ENCODE measurements at regions not wholly inside any gene's neighbourhood (a gene's known extent, or its start where the extent isn't known, plus 50 kb on each side); places are given as distances from the start of the nearest gene placed in this dataset.
"Not testable (repeated sequence)": the region's sequence is repeated elsewhere in the genome, so short reads cannot be mapped to it uniquely, and the experiment has no call there.

- H3K4me1 ChIP-seq (ENCODE audit: control insufficient read depth in 1 of 2, insufficient read depth in 2 of 2, low read length in 2 of 2); H3K36me3 ChIP-seq (ENCODE audit: control insufficient read depth in 1 of 2, insufficient read depth in 2 of 2, low read length in 2 of 2); H3K4me3 ChIP-seq (ENCODE audit: low read depth in 1 of 2, low read length in 2 of 2); H3K27me3 ChIP-seq (ENCODE audit: low read depth, low read length); H3K9me3 ChIP-seq (ENCODE audit: control insufficient read depth in 1 of 2, low read length in 2 of 2); H3K27ac ChIP-seq (ENCODE audit: low read length): not testable (repeated sequence)
Measured at GRCh38 chr2:87348556-87348955, 326.9 kb upstream of the PLGLB1 start.

GRCh38 chr2:87349006-87349405 lies 327.4 kb upstream of the PLGLB1 start:
- H3K27ac ChIP-seq (ENCODE audit: low read length); H3K4me3 ChIP-seq (ENCODE audit: low read depth in 1 of 2, low read length in 2 of 2): not testable (repeated sequence)

GRCh38 chr2:87352178-87352934 lies 330.7 kb upstream of the PLGLB1 start:
- H3K4me1 ChIP-seq (ENCODE audit: control insufficient read depth in 1 of 2, insufficient read depth in 2 of 2, low read length in 2 of 2); H3K27me3 ChIP-seq (ENCODE audit: low read depth, low read length); H3K4me3 ChIP-seq (ENCODE audit: low read depth in 1 of 2, low read length in 2 of 2); H3K36me3 ChIP-seq (ENCODE audit: control insufficient read depth in 1 of 2, insufficient read depth in 2 of 2, low read length in 2 of 2); H3K9me3 ChIP-seq (ENCODE audit: control insufficient read depth in 1 of 2, low read length in 2 of 2); H3K27ac ChIP-seq (ENCODE audit: low read length): not testable (repeated sequence)

More at GRCh38 chr2:87349006-87349405, 327.4 kb upstream of the PLGLB1 start:
- H3K27me3 ChIP-seq (ENCODE audit: low read depth, low read length); H3K4me1 ChIP-seq (ENCODE audit: control insufficient read depth in 1 of 2, insufficient read depth in 2 of 2, low read length in 2 of 2); H3K9me3 ChIP-seq (ENCODE audit: control insufficient read depth in 1 of 2, low read length in 2 of 2); H3K36me3 ChIP-seq (ENCODE audit: control insufficient read depth in 1 of 2, insufficient read depth in 2 of 2, low read length in 2 of 2): not testable (repeated sequence)

- H3K27ac ChIP-seq (ENCODE audit: low read length); H3K4me1 ChIP-seq (ENCODE audit: control insufficient read depth in 1 of 2, insufficient read depth in 2 of 2, low read length in 2 of 2); H3K4me3 ChIP-seq (ENCODE audit: low read depth in 1 of 2, low read length in 2 of 2); H3K36me3 ChIP-seq (ENCODE audit: control insufficient read depth in 1 of 2, insufficient read depth in 2 of 2, low read length in 2 of 2); H3K27me3 ChIP-seq (ENCODE audit: low read depth, low read length); H3K9me3 ChIP-seq (ENCODE audit: control insufficient read depth in 1 of 2, low read length in 2 of 2): not testable (repeated sequence)
Measured at GRCh38 chr2:87353408-87353807, 331.8 kb upstream of the PLGLB1 start.

- not testable (repeated sequence) for H3K27me3 ChIP-seq (ENCODE audit: low read depth, low read length)
Measured at GRCh38 chr2:87354102-87354501, 332.5 kb upstream of the PLGLB1 start.

GRCh38 chr2:87360250-87360649 lies 338.6 kb upstream of the PLGLB1 start:
- not testable (repeated sequence) for H3K9me3 ChIP-seq (ENCODE audit: control insufficient read depth in 1 of 2, low read length in 2 of 2); H3K27me3 ChIP-seq (ENCODE audit: low read depth, low read length); H3K4me3 ChIP-seq (ENCODE audit: low read depth in 1 of 2, low read length in 2 of 2); H3K27ac ChIP-seq (ENCODE audit: low read length); H3K4me1 ChIP-seq (ENCODE audit: control insufficient read depth in 1 of 2, insufficient read depth in 2 of 2, low read length in 2 of 2); H3K36me3 ChIP-seq (ENCODE audit: control insufficient read depth in 1 of 2, insufficient read depth in 2 of 2, low read length in 2 of 2)

More at GRCh38 chr2:87354102-87354501, 332.5 kb upstream of the PLGLB1 start:
- H3K36me3 ChIP-seq (ENCODE audit: control insufficient read depth in 1 of 2, insufficient read depth in 2 of 2, low read length in 2 of 2); H3K27ac ChIP-seq (ENCODE audit: low read length); H3K4me1 ChIP-seq (ENCODE audit: control insufficient read depth in 1 of 2, insufficient read depth in 2 of 2, low read length in 2 of 2); H3K4me3 ChIP-seq (ENCODE audit: low read depth in 1 of 2, low read length in 2 of 2); H3K9me3 ChIP-seq (ENCODE audit: control insufficient read depth in 1 of 2, low read length in 2 of 2): not testable (repeated sequence)

GRCh38 chr2:87360927-87361326 lies 339.3 kb upstream of the PLGLB1 start:
- not testable (repeated sequence) for H3K9me3 ChIP-seq (ENCODE audit: control insufficient read depth in 1 of 2, low read length in 2 of 2); H3K27ac ChIP-seq (ENCODE audit: low read length); H3K4me1 ChIP-seq (ENCODE audit: control insufficient read depth in 1 of 2, insufficient read depth in 2 of 2, low read length in 2 of 2); H3K36me3 ChIP-seq (ENCODE audit: control insufficient read depth in 1 of 2, insufficient read depth in 2 of 2, low read length in 2 of 2); H3K4me3 ChIP-seq (ENCODE audit: low read depth in 1 of 2, low read length in 2 of 2); H3K27me3 ChIP-seq (ENCODE audit: low read depth, low read length)

GRCh38 chr2:87361805-87362204 lies 340.2 kb upstream of the PLGLB1 start:
- not testable (repeated sequence) for H3K4me3 ChIP-seq (ENCODE audit: low read depth in 1 of 2, low read length in 2 of 2); H3K9me3 ChIP-seq (ENCODE audit: control insufficient read depth in 1 of 2, low read length in 2 of 2); H3K27ac ChIP-seq (ENCODE audit: low read length); H3K4me1 ChIP-seq (ENCODE audit: control insufficient read depth in 1 of 2, insufficient read depth in 2 of 2, low read length in 2 of 2); H3K27me3 ChIP-seq (ENCODE audit: low read depth, low read length); H3K36me3 ChIP-seq (ENCODE audit: control insufficient read depth in 1 of 2, insufficient read depth in 2 of 2, low read length in 2 of 2)

GRCh38 chr2:87364379-87364778 lies 342.7 kb upstream of the PLGLB1 start:
- not testable (repeated sequence) for H3K27me3 ChIP-seq (ENCODE audit: low read depth, low read length); H3K27ac ChIP-seq (ENCODE audit: low read length); H3K36me3 ChIP-seq (ENCODE audit: control insufficient read depth in 1 of 2, insufficient read depth in 2 of 2, low read length in 2 of 2); H3K4me1 ChIP-seq (ENCODE audit: control insufficient read depth in 1 of 2, insufficient read depth in 2 of 2, low read length in 2 of 2); H3K4me3 ChIP-seq (ENCODE audit: low read depth in 1 of 2, low read length in 2 of 2); H3K9me3 ChIP-seq (ENCODE audit: control insufficient read depth in 1 of 2, low read length in 2 of 2)

GRCh38 chr2:87365038-87365437 lies 343.4 kb upstream of the PLGLB1 start:
- not testable (repeated sequence) for H3K4me3 ChIP-seq (ENCODE audit: low read depth in 1 of 2, low read length in 2 of 2); H3K27ac ChIP-seq (ENCODE audit: low read length); H3K27me3 ChIP-seq (ENCODE audit: low read depth, low read length); H3K36me3 ChIP-seq (ENCODE audit: control insufficient read depth in 1 of 2, insufficient read depth in 2 of 2, low read length in 2 of 2); H3K4me1 ChIP-seq (ENCODE audit: control insufficient read depth in 1 of 2, insufficient read depth in 2 of 2, low read length in 2 of 2); H3K9me3 ChIP-seq (ENCODE audit: control insufficient read depth in 1 of 2, low read length in 2 of 2)

GRCh38 chr2:87386063-87386560 lies 361.8 kb upstream of the PLGLB2 start:
- not testable (repeated sequence) for H3K27me3 ChIP-seq (ENCODE audit: low read depth, low read length); H3K4me3 ChIP-seq (ENCODE audit: low read depth in 1 of 2, low read length in 2 of 2); H3K36me3 ChIP-seq (ENCODE audit: control insufficient read depth in 1 of 2, insufficient read depth in 2 of 2, low read length in 2 of 2); H3K4me1 ChIP-seq (ENCODE audit: control insufficient read depth in 1 of 2, insufficient read depth in 2 of 2, low read length in 2 of 2); H3K9me3 ChIP-seq (ENCODE audit: control insufficient read depth in 1 of 2, low read length in 2 of 2); H3K27ac ChIP-seq (ENCODE audit: low read length)

- H3K9me3 ChIP-seq (ENCODE audit: control insufficient read depth in 1 of 2, low read length in 2 of 2); H3K4me3 ChIP-seq (ENCODE audit: low read depth in 1 of 2, low read length in 2 of 2); H3K4me1 ChIP-seq (ENCODE audit: control insufficient read depth in 1 of 2, insufficient read depth in 2 of 2, low read length in 2 of 2); H3K36me3 ChIP-seq (ENCODE audit: control insufficient read depth in 1 of 2, insufficient read depth in 2 of 2, low read length in 2 of 2); H3K27me3 ChIP-seq (ENCODE audit: low read depth, low read length); H3K27ac ChIP-seq (ENCODE audit: low read length): not testable (repeated sequence)
Measured at GRCh38 chr2:87395784-87396183, 352.1 kb upstream of the PLGLB2 start.
